Stimulated activated effector memory CD8-positive, alpha-beta T cell treated with anti-CD3 and anti-CD28 coated beads, Interleukin-12 subunit alpha, Interleukin-12 subunit beta, amount 100 ng/mL, for 72 hours (primary cell): ENCODE measurements at regions not wholly inside any gene's neighbourhood (a gene's known extent, or its start where the extent isn't known, plus 50 kb on each side); places are given as distances from the start of the nearest gene placed in this dataset.

Experiments
- ATAC-seq: fragments of 150-1000 bp; cut with Tn5 transposase; 2 replicates; pipeline ENCODE4 v1.10.0; 2021
- DNase-seq, 2 donors: peaks; one replicate each; pipeline ENCODE4 v3.0.0; 2021 to 2022; ENCODE audit warnings: low spot score in 2 of 2
- H3K27ac Mint-ChIP-seq: one replicate; pipeline ENCODE4 v1.8.0; 2022; ENCODE audit warnings: mild to moderate bottlenecking, mixed read lengths
- H3K36me3 Mint-ChIP-seq: one replicate; pipeline ENCODE4 v1.8.0; 2022; ENCODE audit warnings: mild to moderate bottlenecking, mixed read lengths
- H3K4me1 Mint-ChIP-seq: one replicate; pipeline ENCODE4 v1.8.0; 2022; ENCODE audit warnings: mixed read lengths
- H3K4me3 Mint-ChIP-seq: one replicate; pipeline ENCODE4 v1.8.0; 2022; ENCODE audit warnings: mild to moderate bottlenecking, mixed read lengths
- H3K9me3 Mint-ChIP-seq: one replicate; pipeline ENCODE4 v1.8.0; 2022; ENCODE audit warnings: mixed read lengths

DNA sequence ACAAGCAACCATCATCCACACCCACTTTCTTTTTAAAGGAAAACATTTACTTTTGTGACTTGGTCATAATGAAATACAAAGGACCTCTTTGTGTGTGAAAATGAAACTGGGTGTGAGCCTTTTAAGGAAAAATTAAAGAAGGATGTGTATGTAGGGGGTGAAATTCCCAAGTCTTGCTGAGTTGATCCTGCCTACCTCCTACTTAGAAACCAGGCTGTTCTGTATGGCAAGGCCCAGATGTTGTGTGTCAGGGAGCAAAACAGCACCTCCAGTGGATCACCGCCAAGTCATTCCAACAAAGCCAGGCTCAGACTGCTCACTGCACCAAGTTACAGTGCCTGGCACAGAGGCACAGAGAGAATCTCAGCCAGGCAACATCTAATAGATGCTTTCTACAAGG lies 198.5 kb upstream of the FBN2 start:
- Mint-ChIP-seq H3K4me1 (no peaks in the 10 kb centered on the region), H3K36me3 (no peaks in the 10 kb centered on the region), H3K9me3 (no peaks in the 10 kb centered on the region), H3K27ac (no peak overlapping the region), H3K4me3 (no peak overlapping the region)
- ATAC-seq (no peak), DNase-seq (no peak)

DNA sequence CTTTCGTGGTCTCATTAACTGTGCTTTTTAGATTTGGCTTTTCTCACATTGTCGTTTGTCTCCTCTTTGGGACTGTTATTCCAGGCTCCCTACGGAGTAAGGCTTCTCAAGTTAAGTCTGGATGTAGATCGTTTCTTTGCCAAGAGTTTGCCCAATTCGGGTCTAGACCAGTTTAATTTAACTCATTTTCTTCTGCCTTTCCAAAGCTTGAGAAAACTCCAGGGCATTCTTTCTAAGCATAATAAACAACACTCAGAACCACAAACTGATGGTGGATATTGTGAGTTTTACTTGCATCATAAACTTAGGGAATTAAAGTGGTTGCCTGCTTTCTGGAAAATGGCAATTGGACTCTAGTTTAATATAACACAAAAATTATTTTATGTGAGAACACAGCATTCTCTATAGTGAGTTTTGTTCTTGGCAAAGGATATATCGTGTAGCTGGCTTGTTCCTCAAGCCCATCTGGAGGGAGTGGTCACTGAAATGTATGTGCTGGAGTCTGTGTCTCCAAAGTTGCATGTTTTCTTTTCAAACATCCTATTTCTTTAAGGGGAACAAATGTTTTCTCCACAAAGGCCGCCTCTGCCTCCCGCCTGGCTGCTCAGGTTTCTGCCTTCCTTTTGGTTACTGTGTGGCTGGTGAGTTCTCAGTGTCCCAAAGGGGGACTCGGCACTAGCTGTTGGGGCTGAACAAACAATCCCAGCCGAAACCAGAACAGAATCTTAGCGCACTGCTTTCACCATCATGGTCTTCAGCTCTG lies 211.3 kb upstream of the FBN2 start:
- no peaks in the 10 kb centered on the region for H3K4me1 Mint-ChIP-seq
- H3K4me3 Mint-ChIP-seq = no peak overlapping the region
- H3K36me3 Mint-ChIP-seq = no peaks in the 10 kb centered on the region
- no peaks in the 10 kb centered on the region for H3K9me3 Mint-ChIP-seq
- no peak for ATAC-seq
- no peak for DNase-seq
- no peak overlapping the region for H3K27ac Mint-ChIP-seq

GRCh38 chr5:128750155-128750554 lies 212.1 kb upstream of the FBN2 start:
- no peak overlapping the region for H3K4me3 Mint-ChIP-seq
- no peaks in the 10 kb centered on the region for H3K9me3 Mint-ChIP-seq
- ATAC-seq = peak; percentile 24
- no peak overlapping the region for H3K27ac Mint-ChIP-seq
- DNase-seq = no peak
- no peaks in the 10 kb centered on the region for H3K4me1 Mint-ChIP-seq
- H3K36me3 Mint-ChIP-seq = no peaks in the 10 kb centered on the region

DNA sequence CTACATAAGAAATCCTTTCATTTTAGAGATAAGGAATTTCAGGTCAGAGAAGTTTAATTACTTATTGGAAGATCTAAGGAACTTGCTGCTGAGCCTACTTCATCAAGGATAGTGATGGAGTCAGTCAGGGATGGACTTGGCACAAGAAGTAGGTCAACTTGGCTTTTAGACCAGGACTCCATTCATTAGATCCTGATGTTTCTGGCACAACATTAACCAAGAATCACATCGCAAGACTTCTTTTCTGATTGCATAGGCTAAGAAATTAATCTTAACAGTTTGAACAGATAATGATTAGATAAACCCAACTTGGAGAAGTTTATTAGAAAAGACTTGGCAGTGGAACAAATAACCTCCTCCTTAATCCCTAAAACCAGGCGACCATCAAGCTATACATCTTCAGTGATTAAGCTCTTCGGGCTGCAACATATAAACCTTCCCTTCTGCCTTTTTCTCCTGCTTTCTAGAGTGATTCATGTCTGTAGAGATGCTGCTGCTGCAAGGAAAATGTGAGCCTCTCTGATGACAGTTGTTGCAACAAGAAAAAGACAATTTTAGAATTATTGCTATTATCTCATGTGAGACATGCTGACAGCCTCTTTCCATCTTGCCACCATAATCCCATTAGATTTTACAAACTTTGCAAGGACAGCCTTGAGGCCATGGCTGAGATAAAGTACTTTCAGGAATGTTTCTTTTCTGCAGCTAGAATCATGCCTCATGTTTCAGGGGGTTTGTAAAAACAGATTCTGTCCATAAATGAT lies 207.9 kb upstream of the SLC27A6 start:
- no peaks in the 10 kb centered on the region for H3K4me1 Mint-ChIP-seq
- H3K27ac Mint-ChIP-seq = no peak overlapping the region
- H3K4me3 Mint-ChIP-seq = no peak overlapping the region
- peaks cover 7% of the 10 kb centered on the region for H3K9me3 Mint-ChIP-seq
- no peak for ATAC-seq
- DNase-seq = no peak
- H3K36me3 Mint-ChIP-seq = no peaks in the 10 kb centered on the region

DNA sequence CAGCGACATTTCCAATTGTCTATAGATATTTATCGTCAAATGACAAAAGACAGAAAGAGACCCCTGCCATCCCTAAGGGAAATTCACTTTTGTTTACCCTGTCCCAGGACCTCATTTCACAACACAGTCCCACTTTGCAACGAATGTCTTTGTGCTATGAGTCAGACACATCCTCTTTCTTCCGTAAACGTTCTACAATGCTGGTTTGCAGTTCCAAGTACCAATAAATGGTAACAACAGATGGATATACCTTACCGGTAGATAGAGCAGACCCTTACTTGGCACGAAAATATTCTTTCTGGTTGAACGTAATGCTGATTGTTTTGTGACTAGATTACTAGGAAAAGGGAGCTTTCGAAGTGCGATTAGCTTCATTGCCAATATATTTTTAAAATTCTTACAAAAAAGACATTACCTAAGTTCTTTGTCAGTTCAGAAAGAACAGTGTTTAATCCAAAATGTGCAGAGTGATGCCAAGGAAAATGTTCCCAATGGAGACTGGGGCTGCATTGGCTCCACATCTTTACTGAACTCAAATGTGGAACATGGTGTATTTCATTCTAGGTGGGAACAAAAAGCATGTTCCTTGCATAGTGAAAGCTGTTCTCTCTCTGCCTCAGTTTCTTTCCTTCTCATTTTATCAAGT lies 202.5 kb upstream of the SLC27A6 start:
- no peak overlapping the region for H3K4me3 Mint-ChIP-seq
- peaks cover 5% of the 10 kb centered on the region for H3K9me3 Mint-ChIP-seq
- no peaks in the 10 kb centered on the region for H3K4me1 Mint-ChIP-seq
- H3K27ac Mint-ChIP-seq = no peak overlapping the region
- H3K36me3 Mint-ChIP-seq = no peaks in the 10 kb centered on the region
- DNase-seq (no peak), ATAC-seq (no peak)

DNA sequence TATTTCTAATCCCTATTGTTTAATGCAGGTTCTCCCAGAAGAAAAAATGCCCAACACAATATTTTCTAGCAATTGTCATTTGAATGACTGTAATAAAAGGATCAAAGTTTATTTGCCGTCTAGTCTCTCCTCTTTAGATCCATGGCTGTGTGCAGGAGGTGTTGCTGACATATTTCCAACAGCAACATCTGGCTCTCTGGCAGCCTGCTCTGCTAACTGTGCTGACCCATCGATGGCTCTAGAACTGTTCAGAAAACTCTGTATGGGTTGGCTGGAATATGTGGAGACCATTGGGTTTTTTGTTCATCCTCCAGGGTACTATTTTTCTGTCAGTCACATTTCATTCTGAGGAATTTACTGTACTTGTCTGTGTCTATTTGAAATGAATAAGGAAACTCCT lies 202.0 kb upstream of the SLC27A6 start:
- Mint-ChIP-seq H3K4me1 (no peaks in the 10 kb centered on the region), H3K9me3 (peaks cover 9% of the 10 kb centered on the region), H3K36me3 (no peaks in the 10 kb centered on the region), H3K27ac (no peak overlapping the region), H3K4me3 (no peak overlapping the region)
- ATAC-seq (no peak), DNase-seq (no peak)

DNA sequence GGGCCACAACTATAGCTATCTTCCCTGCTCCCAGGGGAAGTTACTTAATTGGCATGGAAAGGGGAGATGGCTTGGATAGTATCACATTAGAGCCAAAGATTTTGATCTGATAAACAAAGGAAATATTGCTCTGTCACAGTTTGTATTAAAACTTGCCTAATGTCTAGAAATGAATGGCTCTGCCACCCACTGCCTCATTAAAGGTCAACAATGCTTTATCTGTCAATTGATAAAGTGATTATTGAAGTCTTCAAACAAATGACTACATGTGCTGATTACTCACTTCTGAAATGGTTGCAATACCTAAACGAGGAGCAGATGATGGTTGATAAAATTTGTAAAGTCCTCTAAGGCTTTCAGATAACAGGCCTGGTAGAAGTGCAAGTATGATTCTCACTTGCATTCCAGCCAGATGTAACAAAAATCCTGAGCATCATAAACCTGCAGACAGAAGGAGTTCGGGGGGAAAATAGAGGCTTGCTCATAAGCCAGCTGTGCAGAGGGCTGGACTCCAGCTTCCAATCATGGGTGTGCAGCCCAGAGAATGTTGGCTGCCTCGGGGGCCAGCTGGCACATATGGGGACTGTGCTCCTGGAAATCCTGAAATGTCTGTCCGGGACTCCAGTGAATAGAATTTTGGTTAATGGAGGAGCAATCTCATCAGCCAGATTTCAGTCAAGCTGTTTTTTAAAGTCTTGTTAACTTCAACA lies 200.5 kb upstream of the SLC27A6 start:
- no peak for DNase-seq
- Mint-ChIP-seq H3K9me3 (peaks cover 13% of the 10 kb centered on the region), H3K36me3 (no peaks in the 10 kb centered on the region), H3K4me3 (no peak overlapping the region), H3K4me1 (no peaks in the 10 kb centered on the region), H3K27ac (no peak overlapping the region)
- ATAC-seq = no peak

GRCh38 chr5:128765448-128766061 lies 199.7 kb upstream of the SLC27A6 start:
- DNase-seq (no peak), ATAC-seq (peak; percentile 21)

DNA sequence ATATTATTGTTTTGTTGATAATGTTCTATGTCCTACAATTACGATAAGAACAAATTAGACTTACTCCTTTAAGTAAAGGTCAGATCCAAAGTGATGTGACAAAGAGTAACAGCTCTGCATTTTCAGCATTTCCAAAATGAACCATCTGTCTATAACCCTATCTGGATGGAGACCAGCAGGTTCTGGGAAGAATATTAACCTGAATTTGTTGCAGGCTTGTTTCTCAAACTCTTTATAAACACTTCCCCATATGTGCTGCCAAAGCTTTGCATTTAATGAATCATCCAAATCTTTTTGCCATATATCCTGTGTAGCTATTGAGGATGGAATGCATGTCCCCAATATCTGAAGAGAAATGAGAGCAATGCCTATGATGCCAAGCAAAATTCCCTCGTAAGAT lies 198.9 kb upstream of the SLC27A6 start:
- no peak for DNase-seq
- ATAC-seq = no peak
- no peaks in the 10 kb centered on the region for H3K4me1 Mint-ChIP-seq
- H3K9me3 Mint-ChIP-seq = peaks cover 11% of the 10 kb centered on the region
- no peaks in the 10 kb centered on the region for H3K36me3 Mint-ChIP-seq
- H3K27ac Mint-ChIP-seq = no peak overlapping the region
- H3K4me3 Mint-ChIP-seq = no peak overlapping the region

More at GRCh38 chr5:128765448-128766061, 199.7 kb upstream of the SLC27A6 start:
- no peaks in the 10 kb centered on the region for H3K36me3 Mint-ChIP-seq
- no peak overlapping the region for H3K27ac Mint-ChIP-seq
- no peak overlapping the region for H3K4me3 Mint-ChIP-seq
- H3K9me3 Mint-ChIP-seq = peaks cover 13% of the 10 kb centered on the region
- no peaks in the 10 kb centered on the region for H3K4me1 Mint-ChIP-seq

DNA sequence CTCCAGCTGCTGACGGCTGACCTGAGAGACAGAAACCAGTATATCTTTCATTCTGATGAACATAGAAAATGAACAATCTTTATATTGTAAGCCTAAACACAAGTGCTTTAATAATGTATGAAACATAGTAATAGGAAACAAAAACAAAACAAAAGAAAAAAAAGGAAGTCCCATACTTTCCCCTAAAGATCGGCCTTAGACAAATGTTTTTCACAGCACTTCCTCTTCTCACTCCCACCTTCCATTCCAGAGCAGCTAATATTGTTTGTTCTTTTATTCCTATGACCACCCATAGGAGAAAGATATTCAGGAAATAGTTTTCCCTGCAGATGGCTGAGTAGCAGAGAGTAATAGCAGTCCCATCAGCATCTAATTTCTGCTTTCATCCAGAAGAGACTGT lies 194.4 kb upstream of the SLC27A6 start:
- DNase-seq = no peak
- Mint-ChIP-seq H3K27ac (no peak overlapping the region), H3K9me3 (peaks cover 8% of the 10 kb centered on the region), H3K36me3 (no peaks in the 10 kb centered on the region), H3K4me3 (no peak overlapping the region), H3K4me1 (no peaks in the 10 kb centered on the region)
- no peak for ATAC-seq

DNA sequence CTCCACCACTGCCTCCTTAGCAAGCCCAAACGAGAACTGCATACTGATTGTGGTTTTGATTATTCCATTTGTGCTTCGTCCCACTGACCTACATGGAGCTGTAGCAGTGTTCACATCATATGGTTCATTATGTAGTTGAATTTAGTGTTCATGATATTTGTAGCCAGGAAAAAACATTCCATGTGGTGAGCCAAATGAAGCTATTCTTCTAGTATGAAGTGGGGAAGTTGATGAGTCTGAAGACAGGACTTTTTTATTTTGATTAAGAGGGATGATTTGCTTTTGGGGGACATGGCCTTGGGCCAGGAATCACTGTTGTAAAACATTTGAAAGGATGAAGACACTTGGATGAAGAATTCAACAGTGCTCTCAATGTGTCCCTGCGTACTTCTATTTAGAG lies 192.9 kb upstream of the SLC27A6 start:
- Mint-ChIP-seq H3K9me3 (peaks cover 8% of the 10 kb centered on the region), H3K27ac (no peak overlapping the region), H3K4me1 (no peaks in the 10 kb centered on the region), H3K4me3 (no peak overlapping the region), H3K36me3 (no peaks in the 10 kb centered on the region)
- DNase-seq = no peak
- no peak for ATAC-seq

DNA sequence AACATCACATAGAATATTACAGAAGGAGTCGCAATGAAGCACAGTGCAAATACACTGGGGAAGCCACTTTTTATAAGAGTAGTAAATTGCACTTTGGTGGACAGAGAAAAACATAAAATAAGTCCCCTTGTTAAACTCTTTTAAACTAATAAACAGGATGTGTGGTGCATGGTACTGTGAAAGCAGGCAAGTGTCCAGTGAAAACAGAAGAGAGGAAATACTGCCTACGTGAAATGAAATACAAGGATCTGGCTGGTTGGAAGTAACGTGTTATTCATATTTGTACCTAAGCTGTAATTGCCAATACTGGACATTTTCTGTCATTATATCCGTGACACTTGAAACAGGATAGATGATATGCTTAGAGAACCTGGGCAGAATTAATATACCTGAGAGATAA lies 191.9 kb upstream of the SLC27A6 start:
- peaks cover 3% of the 10 kb centered on the region for H3K9me3 Mint-ChIP-seq
- DNase-seq (no peak), ATAC-seq (no peak)
- no peak overlapping the region for H3K4me3 Mint-ChIP-seq
- H3K4me1 Mint-ChIP-seq = no peaks in the 10 kb centered on the region
- no peak overlapping the region for H3K27ac Mint-ChIP-seq
- H3K36me3 Mint-ChIP-seq = no peaks in the 10 kb centered on the region

- Mint-ChIP-seq H3K36me3 (no peaks in the 10 kb centered on the region), H3K27ac (no peak overlapping the region), H3K9me3 (peaks cover 2% of the 10 kb centered on the region), H3K4me1 (no peaks in the 10 kb centered on the region), H3K4me3 (no peak overlapping the region)
- ATAC-seq = peak; percentile 19
- DNase-seq = no peak
These were observed 190.7 kb upstream of the SLC27A6 start for GRCh38 chr5:128774605-128775004.

DNA sequence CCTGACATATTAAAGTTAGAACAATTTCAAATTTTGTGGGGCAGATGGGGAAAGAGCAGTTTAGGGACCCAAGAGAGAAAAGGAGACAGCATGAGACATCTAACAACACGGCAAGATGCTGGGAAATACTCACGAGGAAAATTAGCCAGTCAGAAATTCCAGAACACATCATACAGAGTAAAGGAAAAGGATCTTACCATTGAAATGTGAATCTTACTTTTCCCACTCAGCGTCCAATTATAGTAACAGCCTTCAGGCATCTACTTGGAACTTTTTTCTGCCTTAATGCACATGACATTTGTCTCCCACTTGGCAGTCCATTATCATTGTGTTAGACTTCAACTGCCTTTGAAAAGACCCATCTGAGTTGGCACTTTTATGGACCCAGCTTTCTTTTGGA lies 189.7 kb upstream of the SLC27A6 start:
- DNase-seq = no peak
- no peaks in the 10 kb centered on the region for H3K4me1 Mint-ChIP-seq
- no peaks in the 10 kb centered on the region for H3K9me3 Mint-ChIP-seq
- no peak overlapping the region for H3K4me3 Mint-ChIP-seq
- no peak for ATAC-seq
- H3K27ac Mint-ChIP-seq = no peak overlapping the region
- H3K36me3 Mint-ChIP-seq = no peaks in the 10 kb centered on the region

GRCh38 chr5:128777052-128777451 lies 188.2 kb upstream of the SLC27A6 start:
- DNase-seq (no peak), ATAC-seq (peak; percentile 21)
- H3K9me3 Mint-ChIP-seq = no peaks in the 10 kb centered on the region
- H3K4me3 Mint-ChIP-seq = no peak overlapping the region
- H3K4me1 Mint-ChIP-seq = no peaks in the 10 kb centered on the region
- no peaks in the 10 kb centered on the region for H3K36me3 Mint-ChIP-seq
- no peak overlapping the region for H3K27ac Mint-ChIP-seq
